Mononuclear cell (primary cell): ENCODE measurements at regions not wholly inside any gene's neighbourhood (a gene's known extent, or its start where the extent isn't known, plus 50 kb on each side); places are given as distances from the start of the nearest gene placed in this dataset.
A peak's percentile ranks its signal among the peaks of the same experiment; 100 is the strongest.
"Not testable (repeated sequence)": the region's sequence is repeated elsewhere in the genome, so short reads cannot be mapped to it uniquely, and the experiment has no call there.

Source experiments
- H3K27me3 ChIP-seq: 2 replicates; pipeline ENCODE4 v1.6.0; 2011; ENCODE audit warnings: low read length, control low read depth; ENCODE audit not compliant: insufficient read depth
- H3K4me1 ChIP-seq: 2 replicates; pipeline ENCODE4 v1.5.1; 2011; ENCODE audit warnings: mild to moderate bottlenecking, low read length, control low read depth; ENCODE audit not compliant: insufficient read depth
- H3K4me3 ChIP-seq: 2 replicates; pipeline ENCODE4 v1.5.1; 2011; ENCODE audit warnings: mild to moderate bottlenecking, low read length, moderate library complexity
- H3K9me3 ChIP-seq: 2 replicates; pipeline ENCODE4 v1.5.1; 2011; ENCODE audit warnings: low read depth, mild to moderate bottlenecking, control low read depth, low read length

DNA sequence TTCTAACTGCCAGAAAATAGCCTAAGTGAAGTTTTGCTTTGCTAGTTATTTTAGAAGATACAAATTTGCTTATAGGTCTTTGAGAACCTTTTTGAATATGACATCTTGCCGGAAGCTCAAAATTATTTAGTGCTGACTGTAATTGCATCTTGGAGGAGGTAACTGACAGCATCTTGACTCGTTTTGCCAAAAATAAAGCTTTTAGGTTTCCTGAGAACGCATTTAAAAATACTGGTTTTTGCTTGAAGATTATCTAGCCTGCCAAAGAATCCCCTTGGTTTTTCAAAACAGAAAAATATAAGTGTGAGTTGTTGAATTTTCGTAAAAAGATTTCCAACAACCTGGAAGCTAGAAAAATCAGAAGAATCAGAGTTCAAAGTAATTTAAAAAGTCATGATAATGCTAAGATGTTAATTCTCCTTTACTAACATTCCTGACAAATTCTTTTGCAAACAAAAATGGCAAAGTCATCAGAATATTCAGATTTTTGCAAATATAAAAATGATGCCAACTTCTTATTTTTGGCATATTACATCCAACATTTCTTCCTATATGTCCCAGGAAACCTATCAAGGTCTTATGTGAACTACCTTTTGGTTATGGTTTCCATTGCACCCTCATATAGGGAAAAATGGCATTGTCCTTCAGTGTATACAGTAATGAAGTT is 178.0 kb upstream of the SLC8A1 start:
- Histone ChIP-seq H3K4me1 (no peaks in the 10 kb centered on the region), H3K27me3 (no peaks in the 10 kb centered on the region), H3K4me3 (no peak overlapping the region), H3K9me3 (no peaks in the 10 kb centered on the region)

DNA sequence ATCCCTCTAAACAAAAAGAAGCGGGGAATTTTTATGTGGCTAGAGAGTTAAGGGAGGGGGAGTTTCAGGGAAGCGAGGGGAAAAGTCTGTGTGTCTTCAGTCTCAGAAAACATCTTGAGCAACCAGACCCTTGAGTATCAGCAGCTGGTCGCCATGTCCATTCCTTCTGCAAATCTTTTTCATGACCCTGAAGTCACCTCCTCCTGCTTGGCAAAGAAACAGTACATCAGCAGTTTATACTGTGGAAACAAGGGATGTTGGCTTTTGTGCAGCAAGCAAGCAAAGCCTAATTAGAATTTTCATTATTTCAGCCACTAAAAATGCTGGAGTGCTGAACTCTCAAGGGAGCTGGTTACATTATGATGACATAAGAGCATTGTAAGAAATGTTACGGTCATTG is 187.4 kb upstream of the SLC8A1 start:
- no peaks in the 10 kb centered on the region for H3K4me1 ChIP-seq
- no peaks in the 10 kb centered on the region for H3K27me3 ChIP-seq
- H3K4me3 ChIP-seq: no peak overlapping the region
- no peaks in the 10 kb centered on the region for H3K9me3 ChIP-seq

DNA sequence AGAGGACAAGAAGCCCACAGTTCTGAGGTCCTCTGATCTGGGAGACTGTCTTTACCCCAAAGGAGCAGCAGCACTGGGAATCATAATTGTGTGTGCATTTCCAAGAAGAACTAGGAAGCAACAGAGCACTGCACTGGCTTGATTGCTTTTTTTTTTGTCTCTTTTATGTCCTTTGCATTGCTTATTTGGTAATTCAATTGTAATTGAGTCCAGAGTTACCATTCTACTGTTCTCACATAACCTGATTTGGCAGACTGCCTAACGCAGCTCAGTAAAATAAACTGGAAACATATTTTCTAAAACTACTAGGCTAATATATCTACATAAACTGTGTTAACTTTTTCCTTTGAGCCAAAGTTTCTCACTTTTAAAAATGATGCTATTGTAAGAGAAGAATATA is 190.3 kb upstream of the SLC8A1 start:
- Histone ChIP-seq H3K4me3 (no peak overlapping the region), H3K27me3 (no peaks in the 10 kb centered on the region), H3K9me3 (no peaks in the 10 kb centered on the region), H3K4me1 (no peaks in the 10 kb centered on the region)

DNA sequence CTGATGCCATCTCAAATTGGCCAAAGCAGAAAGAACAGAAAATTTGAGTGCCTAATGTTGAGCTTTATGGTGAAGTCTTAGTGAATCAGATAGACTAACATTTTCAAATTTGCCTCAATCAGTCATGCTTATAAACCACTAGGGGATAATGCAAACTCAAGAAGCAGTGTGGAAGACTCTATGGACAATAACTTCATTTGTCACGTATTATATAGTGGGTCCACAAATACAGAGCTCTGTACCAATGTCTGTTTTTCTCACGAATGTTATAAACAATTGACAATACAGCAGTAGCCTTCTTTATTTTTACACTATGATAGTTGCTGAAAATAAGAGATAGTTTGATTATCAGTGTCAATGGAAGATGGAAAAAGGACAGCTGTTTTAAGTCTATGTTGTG is 190.8 kb upstream of the SLC8A1 start:
- Histone ChIP-seq H3K4me1 (no peaks in the 10 kb centered on the region), H3K9me3 (no peaks in the 10 kb centered on the region), H3K4me3 (no peak overlapping the region), H3K27me3 (no peaks in the 10 kb centered on the region)

DNA sequence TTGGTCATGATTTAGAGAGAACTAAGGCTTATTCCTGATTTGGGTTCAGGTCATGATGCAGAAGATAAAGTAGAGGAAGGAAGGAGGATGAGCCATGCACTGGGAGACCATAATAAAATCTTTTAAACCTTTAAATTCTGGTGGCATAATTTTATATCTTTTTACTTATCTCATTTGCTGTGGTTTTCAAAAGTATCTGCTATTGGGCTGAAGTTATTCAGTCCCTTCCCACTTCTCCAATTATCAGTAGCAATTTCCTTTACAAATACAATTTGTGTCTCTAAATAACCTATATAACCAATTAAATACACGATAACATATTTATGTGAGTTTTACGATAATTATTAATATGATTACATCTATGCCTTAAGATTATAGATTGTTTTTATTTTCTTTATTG is 194.8 kb upstream of the SLC8A1 start:
- H3K4me1 ChIP-seq: no peaks in the 10 kb centered on the region
- H3K27me3 ChIP-seq: no peaks in the 10 kb centered on the region
- H3K9me3 ChIP-seq: no peaks in the 10 kb centered on the region
- no peak overlapping the region for H3K4me3 ChIP-seq

DNA sequence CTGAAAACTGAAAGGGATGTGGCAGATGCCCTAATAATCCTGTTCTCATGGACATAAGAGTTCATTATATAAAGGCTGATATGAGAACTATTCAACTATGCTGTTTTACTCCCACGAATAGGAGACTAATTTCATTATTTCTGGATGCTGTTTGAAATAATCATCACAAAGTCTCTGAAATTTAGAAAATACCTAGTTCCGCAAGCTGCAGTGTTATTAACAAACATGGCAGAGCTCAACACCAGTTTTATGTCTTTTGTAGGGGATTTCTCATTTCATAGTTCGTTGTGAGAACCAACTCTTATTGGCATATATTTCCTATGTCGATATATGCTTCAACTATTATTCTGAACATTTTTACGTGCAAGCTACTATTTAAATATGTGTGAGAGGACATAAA is 200.3 kb upstream of the SLC8A1 start:
- Histone ChIP-seq H3K4me3 (no peak overlapping the region), H3K9me3 (no peaks in the 10 kb centered on the region), H3K27me3 (no peaks in the 10 kb centered on the region), H3K4me1 (no peaks in the 10 kb centered on the region)

DNA sequence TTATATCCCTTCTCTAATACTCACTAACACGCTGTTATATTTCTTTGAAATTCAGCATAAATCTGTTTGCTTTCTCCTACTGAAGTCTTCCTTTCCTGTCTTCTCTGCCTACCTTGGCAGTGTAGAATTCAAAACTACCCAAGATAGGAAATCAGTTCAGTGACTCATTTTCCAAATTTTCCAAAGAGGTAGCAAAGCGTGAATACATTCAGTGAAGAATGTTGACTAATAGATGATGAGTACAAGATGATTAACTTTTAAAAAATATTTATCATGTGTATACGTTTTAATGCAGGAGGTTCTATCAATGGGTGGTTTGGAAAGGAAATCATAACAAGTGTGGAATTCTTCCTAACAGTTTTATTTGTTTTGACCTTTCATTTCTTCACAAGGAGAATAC is 201.9 kb upstream of the SLC8A1 start:
- H3K4me1 ChIP-seq: no peaks in the 10 kb centered on the region
- no peaks in the 10 kb centered on the region for H3K9me3 ChIP-seq
- no peak overlapping the region for H3K4me3 ChIP-seq
- no peaks in the 10 kb centered on the region for H3K27me3 ChIP-seq

DNA sequence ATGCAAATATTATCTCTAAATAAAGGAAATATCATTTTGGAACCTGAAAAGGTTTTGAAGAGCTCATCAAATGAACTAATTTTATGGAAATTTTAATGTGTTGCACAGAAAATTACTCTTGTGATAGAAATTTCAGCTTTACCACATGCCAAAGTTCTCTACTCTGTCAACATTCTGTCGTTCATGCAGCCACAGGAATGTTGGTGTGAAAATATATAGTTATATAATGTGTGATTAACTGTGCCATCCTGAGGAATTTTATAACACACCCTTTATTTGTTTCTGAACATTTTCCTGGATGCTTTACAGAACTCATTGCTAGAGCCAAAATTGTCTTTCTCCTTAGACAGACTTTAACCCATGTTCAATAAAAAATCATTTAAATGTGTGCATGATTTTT is 202.5 kb upstream of the SLC8A1 start:
- no peak overlapping the region for H3K4me3 ChIP-seq
- H3K9me3 ChIP-seq: no peaks in the 10 kb centered on the region
- no peaks in the 10 kb centered on the region for H3K4me1 ChIP-seq
- no peaks in the 10 kb centered on the region for H3K27me3 ChIP-seq

DNA sequence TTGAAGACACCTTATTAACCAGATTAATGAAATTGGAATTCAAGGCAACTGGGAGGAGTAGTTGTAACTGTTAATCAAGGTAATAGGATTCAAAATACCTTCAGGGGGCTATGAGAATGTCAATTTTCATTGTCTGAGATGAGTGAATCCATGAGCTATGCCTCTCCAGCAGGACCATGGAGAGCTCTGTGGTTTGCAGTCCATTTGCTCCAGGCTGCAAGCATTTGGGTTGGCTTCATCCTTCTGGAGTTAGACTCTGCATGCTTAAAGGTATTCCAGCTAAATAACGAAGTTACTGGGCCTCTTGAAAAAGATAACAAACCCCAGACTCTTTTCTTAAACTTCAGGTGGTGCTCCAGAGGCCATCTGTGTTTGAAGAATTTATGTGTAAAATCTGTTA is 207.1 kb upstream of the SLC8A1 start:
- Histone ChIP-seq H3K27me3 (no peaks in the 10 kb centered on the region), H3K9me3 (no peaks in the 10 kb centered on the region), H3K4me3 (no peak overlapping the region)

DNA sequence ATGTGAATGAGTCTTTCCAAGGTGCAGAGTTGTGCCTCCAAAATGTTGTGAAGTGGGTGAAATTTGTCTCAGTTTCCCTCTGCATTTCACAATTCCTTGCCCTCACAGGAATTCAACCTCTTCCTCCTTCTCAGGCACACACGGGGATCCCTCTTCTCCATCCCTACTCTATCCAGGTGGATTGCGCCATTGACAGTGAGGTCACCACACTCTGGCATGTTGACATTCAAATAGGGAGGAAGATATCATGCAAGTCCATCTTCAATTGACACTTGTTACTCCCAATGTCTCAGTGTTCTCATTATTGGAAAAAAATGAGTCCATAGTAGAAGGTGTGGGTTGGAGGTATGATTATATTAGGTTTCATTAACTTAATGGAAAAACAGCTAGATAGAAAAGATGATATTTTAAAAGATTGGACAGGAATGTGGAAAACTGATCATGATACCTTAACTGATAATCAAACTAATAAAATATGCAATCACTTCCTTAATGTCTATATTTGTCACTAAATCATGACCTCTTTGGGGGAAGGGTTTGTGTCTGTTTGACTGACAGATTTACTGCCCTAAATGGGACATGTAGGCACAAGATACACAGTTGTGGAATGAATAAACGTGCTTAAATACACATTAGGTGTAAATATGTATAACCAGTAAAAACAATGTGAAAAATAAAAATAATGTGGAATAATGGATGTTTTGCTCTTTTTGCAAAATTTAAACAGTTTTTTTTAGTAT is 213.8 kb upstream of the SLC8A1 start:
- Histone ChIP-seq H3K4me3 (no peak overlapping the region), H3K4me1 (peaks cover 10% of the 10 kb centered on the region), H3K9me3 (no peaks in the 10 kb centered on the region), H3K27me3 (no peaks in the 10 kb centered on the region)

More for the DNA sequence above, 207.1 kb upstream of the SLC8A1 start:
- H3K4me1 ChIP-seq: no peaks in the 10 kb centered on the region

DNA sequence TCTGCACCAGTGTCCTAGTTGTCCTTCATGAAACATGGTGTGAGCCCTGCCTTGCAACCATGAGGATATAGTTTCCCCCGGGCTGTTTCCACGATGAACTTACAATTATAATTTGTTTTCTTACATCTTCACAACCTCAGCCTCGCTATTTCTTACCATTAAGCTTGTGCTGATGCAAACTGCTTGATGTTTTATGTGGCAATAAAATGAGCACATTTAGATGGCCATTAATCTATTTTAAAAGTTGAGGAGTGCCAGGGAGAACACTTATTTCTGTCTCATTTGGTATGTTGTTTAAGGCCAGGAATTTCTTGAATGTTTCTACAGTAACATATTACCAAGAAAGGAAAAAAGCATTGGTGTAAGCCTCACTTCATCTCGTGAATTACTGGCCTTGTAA is 214.5 kb upstream of the SLC8A1 start:
- no peaks in the 10 kb centered on the region for H3K9me3 ChIP-seq
- H3K4me1 ChIP-seq: peaks cover 10% of the 10 kb centered on the region
- H3K27me3 ChIP-seq: no peaks in the 10 kb centered on the region
- H3K4me3 ChIP-seq: no peak overlapping the region

DNA sequence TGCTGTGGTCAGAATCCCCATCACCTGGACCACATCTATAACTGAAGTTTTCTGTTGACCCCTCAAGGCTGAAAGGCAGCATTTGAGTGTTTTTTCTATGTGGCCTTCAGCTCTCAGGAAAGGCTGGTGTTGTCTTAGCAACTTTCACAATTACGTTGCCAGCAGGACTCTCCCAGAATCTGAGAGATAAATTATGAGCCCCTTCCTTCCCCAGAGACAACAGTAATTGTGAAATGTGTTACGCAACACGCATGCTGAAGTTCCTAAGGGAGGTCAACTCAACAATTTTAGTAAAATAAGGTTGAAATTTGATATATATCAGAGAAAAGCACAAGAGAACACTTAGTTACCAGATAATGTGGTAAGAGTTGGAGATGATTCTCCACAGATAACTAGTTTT is 216.5 kb upstream of the SLC8A1 start:
- Histone ChIP-seq H3K9me3 (no peaks in the 10 kb centered on the region), H3K4me1 (peaks cover 10% of the 10 kb centered on the region), H3K4me3 (no peak overlapping the region), H3K27me3 (no peaks in the 10 kb centered on the region)

DNA sequence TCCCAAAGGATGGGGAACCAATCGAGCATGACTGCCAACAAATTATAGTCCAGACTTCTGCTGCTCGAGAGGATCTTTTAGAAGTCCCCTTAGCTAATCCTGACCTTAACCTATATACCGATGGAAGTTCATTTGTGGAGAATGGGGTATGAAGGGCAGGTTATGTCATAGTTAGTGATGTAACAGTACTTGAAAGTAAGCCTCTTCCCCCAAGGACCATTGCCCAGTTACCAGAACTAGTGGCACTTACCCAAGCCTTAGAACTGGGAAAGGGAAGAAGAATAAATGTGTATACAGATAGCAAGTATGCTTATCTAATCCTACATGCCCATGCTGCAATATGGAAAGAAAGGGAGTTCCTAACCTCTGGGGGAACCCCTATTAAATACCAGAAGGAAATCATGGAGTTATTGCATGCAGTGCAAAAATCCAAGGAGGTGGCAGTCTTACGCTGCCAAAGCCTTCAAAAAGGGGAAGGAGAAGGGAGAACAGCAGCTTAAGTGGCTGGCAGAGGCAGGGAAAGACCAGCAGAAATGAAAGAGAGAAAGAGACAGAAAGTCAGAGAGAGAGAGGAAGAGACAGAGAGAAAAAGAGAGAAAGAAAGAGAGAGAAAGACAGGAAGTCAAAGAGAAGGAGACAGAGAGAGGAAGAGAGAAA is 224.4 kb upstream of the SLC8A1 start:
- H3K4me3 ChIP-seq, H3K4me1 ChIP-seq, H3K9me3 ChIP-seq, H3K27me3 ChIP-seq: not testable (repeated sequence)

DNA sequence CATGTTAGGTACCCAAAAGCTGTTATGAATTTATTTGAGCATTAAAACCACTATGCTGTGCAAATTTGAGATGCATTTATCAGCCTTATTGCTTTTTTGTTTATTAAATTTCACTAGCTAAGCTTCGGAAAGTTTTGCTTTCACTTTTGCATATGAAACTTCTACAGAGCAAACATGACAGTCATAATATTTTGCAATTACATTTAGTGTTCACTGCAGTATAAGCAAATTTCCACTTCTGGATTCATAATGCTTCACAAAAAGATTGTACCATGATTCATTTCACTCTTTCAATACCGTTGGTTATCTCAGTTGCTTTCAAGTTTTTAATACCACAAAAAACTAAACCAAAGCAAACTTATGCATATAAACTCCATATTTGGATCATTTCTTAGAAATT is 228.7 kb upstream of the SLC8A1 start:
- H3K27me3 ChIP-seq: no peaks in the 10 kb centered on the region
- peak overlapping the region; percentile 7 for H3K4me3 ChIP-seq
- peaks cover 5% of the 10 kb centered on the region for H3K4me1 ChIP-seq
- H3K9me3 ChIP-seq: no peaks in the 10 kb centered on the region

DNA sequence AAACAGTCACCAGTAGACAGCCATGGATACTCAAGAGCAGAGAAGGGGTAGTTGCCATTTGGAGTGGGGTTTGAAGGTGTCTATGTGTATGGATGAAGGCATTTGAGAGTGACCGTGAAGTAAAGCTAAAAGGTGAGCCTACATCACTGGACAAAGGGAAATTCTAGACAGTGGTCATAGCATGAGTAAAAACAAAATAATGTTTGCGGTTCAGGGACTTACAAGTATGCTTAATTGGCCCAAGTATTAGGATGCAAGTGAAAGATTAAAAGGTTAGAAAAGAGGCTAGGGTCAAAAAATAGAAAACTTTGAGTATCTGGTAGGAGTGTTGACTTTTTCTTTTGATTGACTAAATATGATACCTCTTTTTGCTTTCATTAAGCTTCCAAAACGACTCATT is 238.1 kb upstream of the SLC8A1 start:
- H3K4me3 ChIP-seq: no peak overlapping the region
- no peaks in the 10 kb centered on the region for H3K9me3 ChIP-seq
- H3K4me1 ChIP-seq: no peaks in the 10 kb centered on the region
- H3K27me3 ChIP-seq: no peaks in the 10 kb centered on the region

DNA sequence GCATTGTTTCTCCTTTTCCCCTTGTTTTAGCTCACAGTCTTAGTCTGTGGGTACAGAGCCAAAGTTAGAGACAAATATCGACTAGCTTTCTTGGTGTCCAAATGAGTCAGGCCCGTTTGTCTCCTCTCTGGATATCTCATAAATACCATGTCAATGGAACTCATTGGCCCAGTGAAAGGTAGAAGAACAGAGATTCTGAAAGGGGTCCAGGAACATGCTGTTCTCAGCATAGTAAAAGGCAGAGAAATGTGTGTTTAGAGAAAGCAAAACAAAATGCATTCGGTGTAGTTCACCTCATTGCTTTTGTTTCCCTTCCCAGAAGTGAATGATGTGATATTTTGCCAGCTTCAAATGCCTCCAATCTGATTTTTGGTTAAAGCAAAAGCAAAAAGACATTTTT is 238.6 kb upstream of the SLC8A1 start:
- Histone ChIP-seq H3K27me3 (no peaks in the 10 kb centered on the region), H3K4me3 (no peak overlapping the region), H3K9me3 (no peaks in the 10 kb centered on the region), H3K4me1 (no peaks in the 10 kb centered on the region)
